NCI-H226 (cell line): ENCODE measurements at regions not wholly inside any gene's neighbourhood (a gene's known extent, or its start where the extent isn't known, plus 50 kb on each side); places are given as distances from the start of the nearest gene placed in this dataset.

Experiments used
- DNase-seq: peaks from one replicate; pipeline ENCODE4 v3.0.0-alpha.2; 2015

GRCh38 chr12:61694214-61694613, 566.0 kb upstream of the USP15 start:
- DNase-seq = no peak

- DNase-seq = no peak
Observed at GRCh38 chr12:61701471-61701870, 558.7 kb upstream of the USP15 start.

- no peak for DNase-seq
Observed at GRCh38 chr12:61706783-61707182, 553.4 kb upstream of the USP15 start.

GRCh38 chr12:61713121-61713520, 547.1 kb upstream of the USP15 start:
- DNase-seq = no peak

GRCh38 chr12:61717986-61718385, 542.2 kb upstream of the USP15 start:
- no peak for DNase-seq

- no peak for DNase-seq
Observed at GRCh38 chr12:61739925-61740324, 520.3 kb upstream of the USP15 start.

GRCh38 chr12:61750604-61751003, 509.6 kb upstream of the USP15 start:
- DNase-seq = no peak

GRCh38 chr12:61754214-61754613, 506.0 kb upstream of the USP15 start:
- no peak for DNase-seq

- no peak for DNase-seq
Observed at GRCh38 chr12:61757831-61758505, 502.2 kb upstream of the USP15 start.

- no peak for DNase-seq
Observed at GRCh38 chr12:61758661-61759060, 501.5 kb upstream of the USP15 start.

GRCh38 chr12:61765926-61766325, 494.3 kb upstream of the USP15 start:
- DNase-seq = no peak

- DNase-seq = no peak
Observed at GRCh38 chr12:61780435-61780834, 479.8 kb upstream of the USP15 start.

- no peak for DNase-seq
Observed at GRCh38 chr12:61781021-61781581, 479.1 kb upstream of the USP15 start.

GRCh38 chr12:61796846-61797245, 463.4 kb upstream of the USP15 start:
- DNase-seq = no peak

- DNase-seq = no peak
Observed at GRCh38 chr12:61797266-61797665, 462.9 kb upstream of the USP15 start.

GRCh38 chr12:61798778-61799177, 461.4 kb upstream of the USP15 start:
- no peak for DNase-seq

- DNase-seq = no peak
Observed at GRCh38 chr12:61804301-61804700, 455.9 kb upstream of the USP15 start.

- no peak for DNase-seq
Observed at GRCh38 chr12:61808856-61809255, 451.3 kb upstream of the USP15 start.

- DNase-seq = no peak
Observed at GRCh38 chr12:61810486-61810885, 449.7 kb upstream of the USP15 start.

GRCh38 chr12:61821381-61821780, 438.8 kb upstream of the USP15 start:
- DNase-seq = no peak

- DNase-seq = no peak
Observed at GRCh38 chr12:61823102-61823501, 437.1 kb upstream of the USP15 start.

GRCh38 chr12:61846765-61847164, 413.4 kb upstream of the USP15 start:
- no peak for DNase-seq

- DNase-seq = no peak
Observed at GRCh38 chr12:61848893-61849292, 411.3 kb upstream of the USP15 start.

- no peak for DNase-seq
Observed at GRCh38 chr12:61853945-61854344, 406.3 kb upstream of the USP15 start.

- DNase-seq = no peak
Observed at GRCh38 chr12:61854902-61855301, 405.3 kb upstream of the USP15 start.
